B cell (primary cell): ENCODE measurements at regions not wholly inside any gene's neighbourhood (a gene's known extent, or its start where the extent isn't known, plus 50 kb on each side); places are given as distances from the start of the nearest gene placed in this dataset.

Experiments used
- EZH2 ChIP-seq: IDR thresholded peaks from 2 replicates; pipeline ENCODE4 v1.6.1; 2012; ENCODE audit warnings: borderline replicate concordance, low read depth, mild to moderate bottlenecking, moderate library complexity, low read length; ENCODE audit not compliant: insufficient read depth, poor library complexity, severe bottlenecking
- TF ChIP-seq, protein P1 (sequence below): fragments of 200-600 bp; IDR thresholded peaks from one replicate; pipeline ENCODE4 v1.8.0; 2022; ENCODE audit warnings: antibody characterized with exemption, mild to moderate bottlenecking

DNA sequence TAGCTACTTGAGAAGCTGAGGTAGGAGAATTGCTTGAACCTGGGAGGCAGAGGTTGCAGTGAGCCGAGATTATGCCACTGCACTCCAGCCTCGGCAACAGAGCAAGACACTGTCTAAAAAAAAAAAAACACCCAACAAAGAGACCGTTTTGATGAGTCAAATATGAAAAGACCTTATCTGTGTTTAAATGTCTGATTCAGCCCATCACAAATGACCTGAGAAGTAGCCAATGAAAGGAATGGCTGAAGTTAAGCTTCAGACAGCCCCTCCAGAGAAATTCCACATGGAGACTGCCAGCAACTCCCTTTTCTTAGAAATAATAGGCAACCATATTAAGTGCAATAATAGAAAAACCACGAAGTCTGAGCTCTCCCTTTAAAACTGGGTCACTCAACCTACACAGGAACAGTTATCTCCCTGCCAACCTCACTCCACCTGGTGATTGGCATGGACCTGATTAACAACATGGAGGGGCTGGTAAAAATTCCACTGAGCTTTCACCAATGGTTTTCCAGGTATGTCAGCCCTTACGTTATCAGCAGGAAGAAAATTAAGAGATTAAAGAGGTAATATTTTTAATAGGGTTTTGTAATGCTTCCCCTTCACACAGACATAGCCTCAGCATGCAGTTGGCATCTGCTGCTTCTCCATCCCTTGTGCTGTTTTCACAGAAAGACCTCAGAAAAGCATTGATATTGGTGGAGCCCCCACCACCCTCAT is 238.1 kb upstream of the STT3B start:
- TF ChIP-seq, protein P1, sequence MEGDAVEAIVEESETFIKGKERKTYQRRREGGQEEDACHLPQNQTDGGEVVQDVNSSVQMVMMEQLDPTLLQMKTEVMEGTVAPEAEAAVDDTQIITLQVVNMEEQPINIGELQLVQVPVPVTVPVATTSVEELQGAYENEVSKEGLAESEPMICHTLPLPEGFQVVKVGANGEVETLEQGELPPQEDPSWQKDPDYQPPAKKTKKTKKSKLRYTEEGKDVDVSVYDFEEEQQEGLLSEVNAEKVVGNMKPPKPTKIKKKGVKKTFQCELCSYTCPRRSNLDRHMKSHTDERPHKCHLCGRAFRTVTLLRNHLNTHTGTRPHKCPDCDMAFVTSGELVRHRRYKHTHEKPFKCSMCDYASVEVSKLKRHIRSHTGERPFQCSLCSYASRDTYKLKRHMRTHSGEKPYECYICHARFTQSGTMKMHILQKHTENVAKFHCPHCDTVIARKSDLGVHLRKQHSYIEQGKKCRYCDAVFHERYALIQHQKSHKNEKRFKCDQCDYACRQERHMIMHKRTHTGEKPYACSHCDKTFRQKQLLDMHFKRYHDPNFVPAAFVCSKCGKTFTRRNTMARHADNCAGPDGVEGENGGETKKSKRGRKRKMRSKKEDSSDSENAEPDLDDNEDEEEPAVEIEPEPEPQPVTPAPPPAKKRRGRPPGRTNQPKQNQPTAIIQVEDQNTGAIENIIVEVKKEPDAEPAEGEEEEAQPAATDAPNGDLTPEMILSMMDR, result no peak
- TF ChIP-seq EZH2, result no peak
